Ovary (tissue), 7 donors: ENCODE measurements at regions not wholly inside any gene's neighbourhood (a gene's known extent, or its start where the extent isn't known, plus 50 kb on each side); places are given as distances from the start of the nearest gene placed in this dataset.
"Not testable (repeated sequence)": the region's sequence is repeated elsewhere in the genome, so short reads cannot be mapped to it uniquely, and the experiment has no call there.

ENCODE experiments used
- DNase-seq, 5 donors: peaks; one replicate each; pipeline ENCODE4 v3.0.0-alpha.2; 2019 to 2020
- H3K27ac ChIP-seq, 2 donors: fragments of 200-600 bp; one replicate each; pipeline versions ENCODE4 v1.5.1 to v1.8.0; 2019 to 2022
- H3K27me3 ChIP-seq: fragments of 200-600 bp; one replicate; pipeline ENCODE4 v1.8.0; 2022
- H3K36me3 ChIP-seq: fragments of 200-600 bp; sonication (generic); one replicate; pipeline ENCODE4 v1.5.1; 2019
- H3K4me1 ChIP-seq: one replicate; pipeline ENCODE4 v1.8.1; 2013; ENCODE audit warnings: mild to moderate bottlenecking, moderate library complexity; ENCODE audit not compliant: insufficient read depth
- H3K4me3 ChIP-seq: fragments of 200-600 bp; sonication (generic); one replicate; pipeline ENCODE4 v1.5.1; 2017
- H3K9me3 ChIP-seq, 2 donors: fragments of 200-600 bp in 1 of 2; sonication (generic) in 1 of 2; one replicate each; pipeline versions ENCODE4 v1.5.1 to v1.8.1; 2013 to 2019; ENCODE audit warnings: mild to moderate bottlenecking in 1 of 2, moderate library complexity in 1 of 2
- CTCF ChIP-seq, 3 donors: fragments of 450-650 bp in 2 of 3; fragments of 200-600 bp in 1 of 3; IDR thresholded peaks; one replicate each; pipeline versions ENCODE4 v1.5.1 to v1.8.0; 2016 to 2022; ENCODE audit warnings: antibody characterized with exemption in 3 of 3, mild to moderate bottlenecking in 1 of 3
- EP300 ChIP-seq: sonication (generic); formaldehyde crosslinking; IDR thresholded peaks from one replicate; pipeline ENCODE4 v1.6.1; 2017; ENCODE audit warnings: antibody characterized with exemption
- POLR2A ChIP-seq: fragments of 450-650 bp; IDR thresholded peaks from one replicate; pipeline ENCODE4 v1.6.1; 2017; ENCODE audit warnings: antibody characterized with exemption, mild to moderate bottlenecking, moderate library complexity
- WGBS, 3 donors: extraction: QIAGEN DNeasy Blood & Tissue Kit in 1 of 3; methylation state at CpG; one replicate each; pipeline versions ENCODE4 v1.1.5 to v1.1.7; 2013 to 2017; 5-methylcytosine and 5-hydroxymethylcytosine counted together
- intact Hi-C, 4 donors: fragments of 100-400 bp; cut with DNase I; formaldehyde crosslinking; loops; one replicate each; pipeline versions ENCODE4 v1.11.0 to v1.15.1; 2022 to 2023
- donor health status: DM: no; HTN: no; CAD: no; lungs with moderate emphysema.
- donor health status: DM: no; HTN: no; CAD: no.
- donor health status: Bipolar disorder and iron deficiency.
- donor health status: DM: no; HTN: no; CAD: no.
- donor health status: DM: yes; HTN: yes; CAD: no.

GRCh38 chr1:191438979-191439378, 719.3 kb upstream of the RGS18 start:
- H3K9me3 ChIP-seq = no peaks in the 10 kb centered on the region
- no peaks in the 10 kb centered on the region for H3K4me1 ChIP-seq
- WGBS, 3 donors = 76 to 90% (median 87%) methylated on average over 1 of the region's 1 CpG
- H3K27ac ChIP-seq = no peak overlapping the region
- H3K27me3 ChIP-seq = no peaks in the 10 kb centered on the region
- H3K36me3 ChIP-seq = no peaks in the 10 kb centered on the region
- no peak for DNase-seq
- no peak for TF ChIP-seq POLR2A
- no peak for TF ChIP-seq CTCF (IDR thresholded peaks at IDR 0.05)
- TF ChIP-seq EP300 = no peak
- no peak overlapping the region for H3K4me3 ChIP-seq
- intact Hi-C loops = no loop called here

- H3K27me3 ChIP-seq, DNase-seq, H3K4me3 ChIP-seq, H3K4me1 ChIP-seq, H3K9me3 ChIP-seq, H3K27ac ChIP-seq, H3K36me3 ChIP-seq, intact Hi-C loops: not testable (repeated sequence)
- 87 to 97% (median 92%) methylated on average over 9 of the region's 9 CpGs for WGBS, 3 donors
Measured at GRCh38 chr1:191448279-191448678, 710.0 kb upstream of the RGS18 start.

- H3K27ac ChIP-seq = no peak overlapping the region
- DNase-seq = no peak
- H3K27me3 ChIP-seq = no peaks in the 10 kb centered on the region
- H3K9me3 ChIP-seq = no peaks in the 10 kb centered on the region
- H3K36me3 ChIP-seq = no peaks in the 10 kb centered on the region
- intact Hi-C loops = no loop called here
- 61 to 84% (median 75%) methylated on average over 5 of the region's 5 CpGs for WGBS, 3 donors
- no peak for TF ChIP-seq CTCF (IDR thresholded peaks at IDR 0.05)
- TF ChIP-seq EP300 = no peak
- no peak for TF ChIP-seq POLR2A
- H3K4me3 ChIP-seq = no peak overlapping the region
- no peaks in the 10 kb centered on the region for H3K4me1 ChIP-seq
Measured at GRCh38 chr1:191452586-191452985, 705.7 kb upstream of the RGS18 start.

- Histone ChIP-seq H3K9me3 (no peaks in the 10 kb centered on the region), H3K36me3 (no peaks in the 10 kb centered on the region), H3K27me3 (no peaks in the 10 kb centered on the region), H3K4me3 (no peak overlapping the region), H3K4me1 (no peaks in the 10 kb centered on the region), H3K27ac (no peak overlapping the region)
- 91 to 95% (median 92%) methylated on average over 2 of the region's 2 CpGs for WGBS, 3 donors
- intact Hi-C loops = no loop called here
- no peak for DNase-seq
- TF ChIP-seq EP300 (no peak), CTCF (IDR thresholded peaks at IDR 0.05) (no peak), POLR2A (no peak)
Measured at GRCh38 chr1:191453487-191453886, 704.8 kb upstream of the RGS18 start.

- Histone ChIP-seq H3K27ac (no peak overlapping the region), H3K4me3 (no peak overlapping the region), H3K36me3 (no peaks in the 10 kb centered on the region), H3K4me1 (no peaks in the 10 kb centered on the region), H3K27me3 (no peaks in the 10 kb centered on the region), H3K9me3 (no peaks in the 10 kb centered on the region)
- intact Hi-C loops = no loop called here
- TF ChIP-seq CTCF (IDR thresholded peaks at IDR 0.05) = no peak
- TF ChIP-seq EP300 = no peak
- no peak for TF ChIP-seq POLR2A
- WGBS, 3 donors = 72 to 79% (median 79%) methylated on average over 3 of the region's 3 CpGs
- DNase-seq = no peak
Measured at GRCh38 chr1:191457889-191458288, 700.4 kb upstream of the RGS18 start.
